GM10248 (cell line): ENCODE measurements at regions not wholly inside any gene's neighbourhood (a gene's known extent, or its start where the extent isn't known, plus 50 kb on each side); places are given as distances from the start of the nearest gene placed in this dataset.

Experiments used
- CTCF ChIA-PET: fragments of 300-600 bp; sonication (Branson Sonifier 250); formaldehyde crosslinking; extraction: SDS; loops from one replicate; lab custom pipeline; 2021; ENCODE audit warnings: antibody characterized with exemption; lab: Yijun Ruan, JAX
- POLR2A ChIA-PET: fragments of 350-650 bp; sonication (Branson Sonifier 250); formaldehyde crosslinking; extraction: SDS; loops from one replicate; lab custom pipeline; 2020; ENCODE audit warnings: antibody characterized with exemption; lab: Yijun Ruan, JAX
- DNase-seq: peaks from one replicate; pipeline ENCODE4 v3.0.0; 2012; ENCODE audit errors: extremely low spot score
- CTCF ChIP-seq: IDR thresholded peaks from 2 replicates; pipeline ENCODE4 v1.5.1; 2012; ENCODE audit warnings: mild to moderate bottlenecking, low read depth; ENCODE audit errors: extremely low read depth, missing control alignments, control extremely low read depth

GRCh38 chr17:71546419-71546818 lies 574.4 kb upstream of the SOX9 start:
- POLR2A ChIA-PET = no interaction called here
- DNase-seq = no peak
- TF ChIP-seq CTCF = no peak
- CTCF ChIA-PET = no interaction called here

GRCh38 chr17:71547904-71548303 lies 572.9 kb upstream of the SOX9 start:
- POLR2A ChIA-PET = no interaction called here

GRCh38 chr17:71548540-71549190 lies 572.2 kb upstream of the SOX9 start:
- ChIA-PET POLR2A (no interaction called here), CTCF (no interaction called here)
- no peak for DNase-seq
- TF ChIP-seq CTCF = no peak

More at GRCh38 chr17:71547904-71548303, 572.9 kb upstream of the SOX9 start:
- CTCF ChIA-PET = no interaction called here
- no peak for TF ChIP-seq CTCF
- no peak for DNase-seq

- ChIA-PET POLR2A (no interaction called here), CTCF (interaction anchor here (1.8 kb wide), 1 partner anchor 9 kb away, joined by 5 read pairs; no protein-coding TSS in a partner anchor)
- DNase-seq = no peak
- TF ChIP-seq CTCF = no peak
Observed at GRCh38 chr17:71550675-71551074, 570.1 kb upstream of the SOX9 start.

- POLR2A ChIA-PET = no interaction called here
- CTCF ChIA-PET = interaction anchor here (1.1 kb wide), 1 partner anchor 11 kb away, joined by 3 read pairs; no protein-coding TSS in a partner anchor
- TF ChIP-seq CTCF = no peak
- no peak for DNase-seq
Observed at GRCh38 chr17:71553381-71553780, 567.4 kb upstream of the SOX9 start.

GRCh38 chr17:71558901-71559300 lies 561.9 kb upstream of the SOX9 start:
- ChIA-PET POLR2A (no interaction called here), CTCF (no interaction called here)
- no peak for TF ChIP-seq CTCF
- no peak for DNase-seq

GRCh38 chr17:71572343-71572742 lies 548.5 kb upstream of the SOX9 start:
- TF ChIP-seq CTCF = no peak
- no peak for DNase-seq
- ChIA-PET CTCF (no interaction called here), POLR2A (no interaction called here)
